ENCODE measurements at regions not wholly inside any gene's neighbourhood (a gene's known extent, or its start where the extent isn't known, plus 50 kb on each side); places are given as distances from the start of the nearest gene placed in this dataset.

DNA sequence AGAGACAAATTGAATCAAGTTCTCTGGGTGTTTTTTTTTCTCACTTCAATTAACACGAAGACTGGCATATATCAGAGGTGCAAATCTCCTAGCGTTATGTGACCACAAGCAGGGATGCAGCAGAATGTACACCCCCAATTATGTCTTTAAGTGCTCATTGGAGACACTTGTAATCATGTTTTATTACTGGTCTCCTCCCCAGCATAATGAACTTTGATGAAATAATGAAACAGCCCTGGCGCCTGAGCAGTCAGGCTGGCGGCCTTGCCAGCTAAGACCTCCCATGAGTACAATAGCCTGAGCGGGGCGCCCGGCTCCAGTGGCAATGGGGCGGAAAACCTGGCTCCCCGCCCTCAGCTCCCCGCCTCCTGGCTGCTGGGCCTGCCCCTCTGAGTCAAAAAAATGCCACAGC is 209.4 kb upstream of the MSX2 start:
- Mint-ChIP-seq H3K4me3 (no peak overlapping the region), H3K27me3 (ENCODE audit: low read depth) (no peaks in the 10 kb centered on the region), H3K9me3 (no peaks in the 10 kb centered on the region)

DNA sequence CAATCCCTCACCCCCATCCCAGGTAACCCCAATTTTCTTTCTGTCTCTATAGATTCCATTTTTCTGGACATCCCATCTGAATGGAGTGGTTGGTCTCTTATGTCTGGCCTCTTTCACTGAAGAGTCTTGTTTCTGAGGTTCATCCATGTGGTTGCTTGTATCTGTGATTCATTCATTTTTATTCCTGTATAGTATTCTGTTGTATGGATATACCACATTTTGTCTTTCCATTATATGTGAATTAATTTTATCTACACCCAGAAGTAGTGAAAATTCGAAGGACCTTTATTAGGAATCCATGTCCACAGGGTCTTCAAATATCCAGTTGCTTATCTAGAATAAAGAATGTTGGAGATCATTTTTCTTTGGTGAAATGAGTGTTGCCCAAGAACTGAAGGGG is 207.6 kb upstream of the MSX2 start:
- H3K4me3 Mint-ChIP-seq: no peak overlapping the region
- H3K9me3 Mint-ChIP-seq: no peaks in the 10 kb centered on the region
- H3K4me1 Mint-ChIP-seq (ENCODE audit: low read depth): no peaks in the 10 kb centered on the region
- no peak for DNase-seq (ENCODE audit: low spot score)
- no peaks in the 10 kb centered on the region for H3K36me3 Mint-ChIP-seq (ENCODE audit: low read depth)
- no peaks in the 10 kb centered on the region for H3K27me3 Mint-ChIP-seq (ENCODE audit: low read depth)
- H3K27ac Mint-ChIP-seq: no peak overlapping the region

More for the DNA sequence above, 209.4 kb upstream of the MSX2 start:
- no peaks in the 10 kb centered on the region for H3K4me1 Mint-ChIP-seq (ENCODE audit: low read depth)
- H3K27ac Mint-ChIP-seq: no peak overlapping the region
- DNase-seq (ENCODE audit: low spot score): no peak
- H3K36me3 Mint-ChIP-seq (ENCODE audit: low read depth): no peaks in the 10 kb centered on the region

DNA sequence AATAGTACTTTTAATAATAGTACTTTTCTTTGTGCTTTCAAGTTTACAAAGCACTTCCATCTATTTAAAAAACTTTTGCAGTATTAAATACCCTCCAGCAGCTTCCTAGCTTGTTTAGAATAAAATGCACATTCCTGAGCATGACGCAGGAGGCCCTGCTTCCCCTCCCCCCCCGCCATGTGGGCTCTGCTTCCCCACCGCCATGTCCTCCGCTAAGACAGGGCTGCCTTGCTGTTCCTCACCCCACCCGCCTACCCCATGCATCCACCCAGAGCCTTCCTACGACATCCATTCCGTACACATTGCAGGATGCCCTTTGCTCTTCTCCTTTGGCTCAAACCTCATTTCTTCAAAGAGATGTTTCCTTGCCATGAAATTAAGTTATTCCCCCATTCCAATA is 205.9 kb upstream of the MSX2 start:
- no peak overlapping the region for H3K4me3 Mint-ChIP-seq
- H3K27ac Mint-ChIP-seq: no peak overlapping the region
- no peak for DNase-seq (ENCODE audit: low spot score)
- H3K36me3 Mint-ChIP-seq (ENCODE audit: low read depth): no peaks in the 10 kb centered on the region
- no peaks in the 10 kb centered on the region for H3K4me1 Mint-ChIP-seq (ENCODE audit: low read depth)
- H3K27me3 Mint-ChIP-seq (ENCODE audit: low read depth): no peaks in the 10 kb centered on the region
- H3K9me3 Mint-ChIP-seq: no peaks in the 10 kb centered on the region

DNA sequence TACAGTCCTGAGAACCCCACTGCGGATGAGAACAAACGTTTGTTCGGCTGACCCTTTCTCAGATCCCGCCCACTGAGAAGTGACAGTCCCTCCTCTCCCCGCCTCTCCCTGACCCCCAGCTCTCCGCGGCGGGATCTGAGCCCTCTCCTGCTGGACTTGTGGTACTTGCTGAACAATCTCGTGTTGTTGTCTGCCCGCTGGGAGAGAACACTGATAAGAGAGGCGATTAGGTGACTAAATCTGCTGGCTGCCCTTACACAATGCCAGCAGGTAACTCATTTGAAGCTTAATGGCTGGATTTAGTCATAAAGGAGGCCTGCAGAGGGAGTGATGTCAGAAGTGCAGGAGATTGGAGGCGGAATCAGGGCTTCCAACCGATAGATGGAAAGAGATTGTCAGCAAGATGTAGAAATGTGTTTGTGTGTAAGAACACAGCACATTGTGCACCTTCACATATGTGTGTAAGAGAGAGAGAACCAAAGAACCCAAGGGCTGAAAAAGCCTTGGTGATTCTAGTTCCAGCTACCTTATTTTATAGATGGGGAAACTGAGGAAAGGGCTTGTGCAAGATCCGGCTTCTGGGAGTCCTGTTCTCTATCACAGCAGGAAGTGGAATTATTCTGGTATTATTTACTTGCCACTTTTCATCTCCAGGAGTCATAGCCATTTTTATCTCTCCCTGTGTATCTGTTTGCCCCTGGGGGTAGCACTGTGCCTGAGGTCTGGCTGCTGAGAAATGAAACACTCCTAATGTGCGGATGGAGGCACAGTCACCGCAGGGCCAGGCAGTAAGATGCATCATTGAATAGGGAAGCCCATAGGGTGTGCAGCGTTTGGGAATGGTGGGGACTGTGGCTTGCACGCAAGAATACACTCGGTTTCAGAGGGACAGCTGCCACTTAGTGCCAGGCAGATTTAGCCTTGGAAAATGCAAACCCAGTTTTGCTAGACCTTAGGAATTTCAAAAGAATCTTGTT is 203.7 kb upstream of the MSX2 start:
- Mint-ChIP-seq H3K27ac (no peak overlapping the region), H3K36me3 (ENCODE audit: low read depth) (no peaks in the 10 kb centered on the region), H3K4me1 (ENCODE audit: low read depth) (no peaks in the 10 kb centered on the region), H3K27me3 (ENCODE audit: low read depth) (no peaks in the 10 kb centered on the region), H3K9me3 (no peaks in the 10 kb centered on the region), H3K4me3 (no peak overlapping the region)
- DNase-seq (ENCODE audit: low spot score): no peak

DNA sequence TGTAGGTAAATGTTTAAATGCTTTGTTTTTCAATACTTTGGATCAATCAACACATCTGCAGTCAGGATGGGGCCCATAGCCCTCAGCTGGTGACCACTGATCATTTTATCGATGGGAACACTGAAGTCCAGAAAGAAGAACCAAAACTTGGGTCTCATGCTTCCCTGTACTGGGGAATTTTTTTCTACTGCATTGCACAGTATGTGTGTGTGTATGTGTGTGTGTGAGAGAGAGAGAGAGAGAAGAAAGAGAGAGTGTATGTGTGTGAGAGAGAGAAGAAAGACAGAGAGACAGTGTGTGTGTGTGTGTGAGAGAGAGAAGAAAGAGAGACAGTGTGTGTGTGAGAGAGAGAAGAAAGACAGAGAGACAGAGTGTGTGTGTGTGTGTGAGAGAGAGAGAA is 202.9 kb upstream of the MSX2 start:
- H3K4me3 Mint-ChIP-seq: no peak overlapping the region
- H3K4me1 Mint-ChIP-seq (ENCODE audit: low read depth): no peaks in the 10 kb centered on the region
- H3K27me3 Mint-ChIP-seq (ENCODE audit: low read depth): no peaks in the 10 kb centered on the region
- DNase-seq (ENCODE audit: low spot score): no peak
- H3K36me3 Mint-ChIP-seq (ENCODE audit: low read depth): no peaks in the 10 kb centered on the region
- no peak overlapping the region for H3K27ac Mint-ChIP-seq
- no peaks in the 10 kb centered on the region for H3K9me3 Mint-ChIP-seq

DNA sequence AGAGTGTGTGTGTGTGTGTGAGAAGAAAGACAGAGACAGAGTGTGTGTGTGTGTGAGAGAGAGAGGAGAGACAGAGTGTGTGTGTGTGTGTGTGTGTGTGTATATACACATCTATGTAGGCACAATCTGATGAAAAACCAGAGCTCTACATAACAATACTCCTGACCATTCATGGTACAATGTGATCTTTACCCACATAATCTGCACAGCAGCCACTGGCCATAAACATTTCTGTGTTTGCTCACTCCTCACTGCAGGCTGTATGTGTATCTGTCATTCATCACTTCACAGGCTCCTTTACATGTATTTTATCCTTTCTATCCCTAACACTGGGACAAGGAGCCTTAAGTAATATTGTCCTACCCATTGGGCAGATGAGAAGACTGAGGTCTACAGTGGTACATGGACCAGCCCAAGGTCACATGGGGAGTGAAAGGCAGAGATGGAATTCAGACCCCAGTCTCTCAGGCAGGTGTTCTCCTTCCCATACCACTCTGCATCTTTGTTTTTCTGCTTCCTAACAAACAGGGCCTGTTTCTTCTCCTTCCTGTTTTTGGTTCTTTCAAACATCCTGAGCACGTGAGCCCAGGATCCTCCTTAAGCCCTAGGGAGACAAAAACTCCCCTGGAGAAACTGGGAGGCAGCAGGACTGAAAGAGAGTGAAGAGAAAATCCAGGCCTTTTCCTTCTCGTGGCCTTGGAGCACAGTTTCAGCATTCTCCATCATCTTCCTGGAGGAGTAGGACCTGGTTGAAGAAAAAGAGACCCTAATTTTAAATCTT is 201.7 kb upstream of the MSX2 start:
- DNase-seq (ENCODE audit: low spot score): no peak
- H3K27me3 Mint-ChIP-seq (ENCODE audit: low read depth): no peaks in the 10 kb centered on the region
- H3K4me3 Mint-ChIP-seq: no peak overlapping the region
- no peaks in the 10 kb centered on the region for H3K9me3 Mint-ChIP-seq
- H3K36me3 Mint-ChIP-seq (ENCODE audit: low read depth): no peaks in the 10 kb centered on the region
- H3K4me1 Mint-ChIP-seq (ENCODE audit: low read depth): no peaks in the 10 kb centered on the region
- no peak overlapping the region for H3K27ac Mint-ChIP-seq

DNA sequence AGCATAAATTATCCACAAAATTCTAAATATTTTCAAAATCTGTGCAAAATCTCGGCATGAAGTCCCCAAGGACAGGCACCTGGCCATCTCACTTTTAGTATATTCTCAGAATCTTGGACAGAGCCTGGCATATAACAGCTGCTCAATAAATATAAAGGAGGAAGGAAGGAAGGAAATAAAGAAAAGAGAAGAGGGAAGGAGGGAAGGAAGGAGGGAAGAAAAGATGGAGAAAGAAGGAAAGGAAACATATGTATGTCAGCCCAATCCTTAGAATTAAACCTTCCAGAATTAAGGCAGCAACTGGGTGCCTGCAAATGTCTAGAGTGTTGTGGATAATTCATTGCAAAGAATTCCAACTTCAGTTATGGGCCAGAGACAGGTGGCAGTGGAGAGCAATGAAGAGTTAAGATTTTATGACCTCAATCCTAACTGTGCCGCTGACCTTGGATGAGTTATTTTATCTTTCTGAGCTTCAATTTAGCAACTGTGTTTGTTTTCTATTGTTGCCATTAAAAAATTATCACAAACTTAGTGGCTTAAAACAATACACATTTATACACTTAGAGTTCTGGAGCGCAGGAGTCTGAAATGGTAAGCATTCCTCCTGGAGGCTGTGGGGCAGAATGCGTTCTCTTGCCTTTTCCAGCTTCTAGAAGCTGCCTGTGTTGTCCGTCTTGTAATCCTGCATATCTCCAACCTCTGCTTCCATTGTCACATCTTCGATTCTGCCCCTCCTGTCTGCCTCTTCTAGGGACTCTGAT is 200.9 kb upstream of the MSX2 start:
- no peak for DNase-seq (ENCODE audit: low spot score)
- Mint-ChIP-seq H3K27me3 (ENCODE audit: low read depth) (no peaks in the 10 kb centered on the region), H3K36me3 (ENCODE audit: low read depth) (no peaks in the 10 kb centered on the region), H3K4me1 (ENCODE audit: low read depth) (no peaks in the 10 kb centered on the region), H3K4me3 (no peak overlapping the region), H3K9me3 (no peaks in the 10 kb centered on the region), H3K27ac (no peak overlapping the region)

DNA sequence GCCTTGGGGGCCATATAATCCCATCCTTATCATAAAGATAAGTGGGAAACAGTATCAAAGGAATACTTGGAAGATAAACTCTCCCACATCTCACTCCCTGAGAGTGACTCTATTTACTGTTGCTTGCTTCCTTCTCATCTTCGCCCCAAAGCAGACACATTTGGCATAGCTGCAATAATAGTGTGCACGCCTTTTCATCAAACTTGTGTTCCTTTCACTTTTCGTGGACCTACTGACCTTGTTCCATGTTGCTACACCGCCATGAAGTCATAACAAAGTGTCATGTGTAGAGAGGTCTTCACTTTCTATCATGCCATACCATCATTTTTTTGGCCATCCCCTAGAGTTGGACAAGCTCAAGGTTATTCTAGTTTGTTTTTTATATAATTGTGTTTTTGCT is 200.0 kb upstream of the MSX2 start:
- DNase-seq (ENCODE audit: low spot score): no peak
- Mint-ChIP-seq H3K27me3 (ENCODE audit: low read depth) (no peaks in the 10 kb centered on the region), H3K4me3 (no peak overlapping the region), H3K27ac (no peak overlapping the region), H3K9me3 (no peaks in the 10 kb centered on the region), H3K36me3 (ENCODE audit: low read depth) (no peaks in the 10 kb centered on the region), H3K4me1 (ENCODE audit: low read depth) (no peaks in the 10 kb centered on the region)

DNA sequence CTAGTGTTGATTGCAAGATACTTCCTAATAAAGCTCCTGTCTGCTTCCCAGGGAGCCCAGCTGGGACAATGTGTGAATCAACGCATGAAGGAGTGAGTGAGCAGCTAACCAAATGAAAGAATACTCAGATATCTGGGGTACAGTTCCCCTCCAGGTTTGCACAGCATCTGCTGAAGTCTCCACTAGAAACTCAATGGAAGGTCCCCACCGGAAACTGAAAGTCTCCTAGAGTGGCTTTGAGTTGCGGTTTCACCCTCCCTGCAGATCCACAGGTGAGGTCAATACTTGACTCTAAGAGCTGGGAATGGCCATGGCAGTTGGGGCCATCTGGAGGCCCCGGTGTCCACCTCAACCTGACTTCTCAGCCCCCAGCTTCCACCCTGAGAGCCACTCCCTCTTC is 198.2 kb upstream of the MSX2 start:
- no peaks in the 10 kb centered on the region for H3K36me3 Mint-ChIP-seq (ENCODE audit: low read depth)
- H3K4me3 Mint-ChIP-seq: no peak overlapping the region
- no peak overlapping the region for H3K27ac Mint-ChIP-seq

DNA sequence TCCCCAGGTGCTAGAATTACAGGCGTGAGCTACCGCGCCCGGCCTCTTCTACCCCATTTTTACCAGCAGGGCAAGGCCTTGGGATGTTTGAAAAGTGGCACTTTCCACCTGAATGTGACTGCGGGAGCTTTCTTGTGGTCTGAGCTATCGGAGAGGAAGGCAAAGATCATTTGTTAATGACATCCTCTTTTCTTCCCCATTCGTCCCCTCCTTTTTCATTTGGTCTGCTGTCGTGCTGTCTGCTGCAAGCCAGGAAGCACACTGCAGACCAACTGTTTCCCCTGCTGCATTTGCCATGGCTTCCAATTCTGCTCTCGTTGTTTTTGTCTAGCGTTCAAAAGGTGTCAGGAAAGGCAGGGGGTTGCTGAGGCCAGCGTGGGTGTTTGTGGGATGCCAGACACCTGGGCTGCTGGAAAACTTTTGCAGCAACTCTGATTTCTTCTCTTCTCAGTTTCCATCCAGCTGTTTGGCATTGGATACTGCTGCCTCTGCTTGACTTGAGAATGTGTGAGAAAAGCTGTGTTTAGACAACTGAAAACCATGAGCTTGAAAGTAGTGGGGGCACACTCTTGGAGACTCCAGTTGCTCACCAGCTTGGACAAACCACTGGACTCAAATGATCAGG is 196.4 kb upstream of the MSX2 start:
- no peaks in the 10 kb centered on the region for H3K9me3 Mint-ChIP-seq
- no peak for DNase-seq (ENCODE audit: low spot score)
- no peak overlapping the region for H3K27ac Mint-ChIP-seq
- H3K27me3 Mint-ChIP-seq (ENCODE audit: low read depth): no peaks in the 10 kb centered on the region
- no peaks in the 10 kb centered on the region for H3K36me3 Mint-ChIP-seq (ENCODE audit: low read depth)
- H3K4me1 Mint-ChIP-seq (ENCODE audit: low read depth): peaks cover 2% of the 10 kb centered on the region
- no peak overlapping the region for H3K4me3 Mint-ChIP-seq

More for the DNA sequence above, 198.2 kb upstream of the MSX2 start:
- H3K4me1 Mint-ChIP-seq (ENCODE audit: low read depth): no peaks in the 10 kb centered on the region
- DNase-seq (ENCODE audit: low spot score): no peak
- H3K9me3 Mint-ChIP-seq: no peaks in the 10 kb centered on the region
- H3K27me3 Mint-ChIP-seq (ENCODE audit: low read depth): no peaks in the 10 kb centered on the region

DNA sequence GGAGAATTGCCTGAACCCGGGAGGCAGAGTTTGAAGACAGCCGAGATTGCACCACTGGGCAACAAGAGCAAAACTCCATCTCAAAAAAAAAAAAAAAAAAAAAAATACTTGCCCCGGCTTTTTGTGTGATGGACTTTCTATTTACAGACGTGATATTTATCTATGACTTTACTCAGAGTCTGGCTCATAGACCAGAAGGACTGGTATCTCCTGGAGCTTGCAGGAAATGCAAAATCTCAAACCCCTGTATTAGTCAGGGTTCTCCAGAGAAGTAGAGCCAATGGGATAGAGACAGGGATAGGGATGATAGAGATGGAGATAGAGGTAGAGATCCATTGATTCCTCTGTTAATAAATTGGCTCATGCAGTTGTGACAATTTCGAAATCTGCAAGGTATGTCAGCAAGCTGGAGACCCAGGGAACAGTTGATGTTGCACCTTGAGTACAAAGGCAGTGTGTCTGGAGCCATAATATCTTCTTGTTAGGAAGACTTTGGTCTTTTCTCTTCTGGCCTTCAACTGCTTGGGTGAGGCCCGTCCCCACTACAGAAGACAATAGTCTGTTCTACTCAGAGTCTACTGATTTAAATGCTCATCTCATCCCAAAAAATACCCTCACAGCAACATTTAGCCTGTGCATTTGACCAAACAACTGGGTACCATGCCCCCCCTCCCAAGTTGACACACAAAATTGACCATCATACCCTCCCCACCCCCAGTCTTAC is 195.4 kb upstream of the MSX2 start:
- Mint-ChIP-seq H3K27ac (no peak overlapping the region), H3K4me1 (ENCODE audit: low read depth) (peaks cover 2% of the 10 kb centered on the region), H3K9me3 (no peaks in the 10 kb centered on the region), H3K27me3 (ENCODE audit: low read depth) (no peaks in the 10 kb centered on the region), H3K36me3 (ENCODE audit: low read depth) (no peaks in the 10 kb centered on the region), H3K4me3 (no peak overlapping the region)
- no peak for DNase-seq (ENCODE audit: low spot score)

DNA sequence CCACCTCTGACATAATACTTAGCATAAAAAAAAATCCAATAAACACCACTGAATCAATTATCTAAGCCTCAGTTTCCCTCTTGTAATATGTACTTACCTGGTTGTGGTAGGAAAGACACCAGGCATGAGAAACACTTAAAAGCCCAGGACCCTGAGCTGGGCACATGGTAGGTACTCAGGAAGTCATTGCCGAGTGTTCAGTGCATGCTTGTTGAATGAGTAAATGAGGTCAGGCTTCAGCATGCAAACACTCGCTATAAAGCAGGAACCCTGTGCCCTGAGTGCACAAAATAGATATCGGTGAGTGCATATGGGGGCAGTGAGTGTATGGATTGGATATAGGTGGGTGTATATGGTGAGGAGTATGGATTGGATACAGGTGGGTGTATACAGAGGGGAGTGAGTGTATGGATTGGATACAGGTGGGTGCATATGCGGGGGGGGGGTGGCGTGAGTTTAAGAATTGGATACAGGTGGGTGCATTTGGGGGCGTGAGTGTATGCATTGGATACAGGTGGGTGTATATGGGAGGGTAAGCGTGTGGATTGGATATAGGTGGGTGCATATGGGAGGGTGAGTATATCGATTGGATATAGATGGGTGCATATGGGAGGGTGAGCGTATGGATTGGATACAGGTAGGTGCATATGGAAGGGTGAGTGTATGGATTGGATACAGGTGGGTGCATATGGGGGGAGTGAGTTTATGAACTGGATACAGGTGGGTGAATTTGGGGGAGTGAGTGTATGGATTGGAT is 194.3 kb upstream of the MSX2 start:
- Mint-ChIP-seq H3K4me3 (no peak overlapping the region), H3K9me3 (no peaks in the 10 kb centered on the region), H3K27me3 (ENCODE audit: low read depth) (no peaks in the 10 kb centered on the region), H3K36me3 (ENCODE audit: low read depth) (no peaks in the 10 kb centered on the region), H3K4me1 (ENCODE audit: low read depth) (peaks cover 2% of the 10 kb centered on the region), H3K27ac (no peak overlapping the region)
- no peak for DNase-seq (ENCODE audit: low spot score)
